ENCODE measurements at regions not wholly inside any gene's neighbourhood (a gene's known extent, or its start where the extent isn't known, plus 50 kb on each side); places are given as distances from the start of the nearest gene placed in this dataset.

- TF ChIP-seq CTCF (conservative IDR thresholded peaks at IDR 0.05 in 1 of 2, IDR thresholded peaks at IDR 0.05 in 1 of 2; ENCODE audit: extremely low read depth in 1 of 2, insufficient read depth in 1 of 2, low read depth in 1 of 2, low read length in 2 of 2) (no peak), EZH2 (IDR thresholded peaks at IDR 0.05; ENCODE audit: borderline replicate concordance, low read length) (no peak)
Measured at GRCh38 chr2:102086150-102086872, 56.2 kb upstream of the IL1R1 start.

Data from mammary epithelial cell (primary cell).